H9 (cell line): ENCODE measurements at regions not wholly inside any gene's neighbourhood (a gene's known extent, or its start where the extent isn't known, plus 50 kb on each side); places are given as distances from the start of the nearest gene placed in this dataset.
"Not testable (repeated sequence)": the region's sequence is repeated elsewhere in the genome, so short reads cannot be mapped to it uniquely, and the experiment has no call there.

Experiments
- DNase-seq: peaks from one replicate; pipeline ENCODE4 v3.0.0-alpha.2; 2017
- H2AFZ ChIP-seq: one replicate; pipeline ENCODE4 v1.6.1; 2013; ENCODE audit warnings: mild to moderate bottlenecking, low read length, control low read depth, moderate library complexity
- H2AK5ac ChIP-seq: 2 replicates; pipeline ENCODE4 v1.6.1; 2013; ENCODE audit warnings: low read length, control low read depth, mixed read lengths; ENCODE audit not compliant: insufficient read length
- H2BK120ac ChIP-seq: one replicate; pipeline ENCODE4 v1.6.1; 2013; ENCODE audit warnings: low read depth, mild to moderate bottlenecking, low read length, control low read depth, inconsistent platforms; ENCODE audit not compliant: poor library complexity, severe bottlenecking
- H2BK12ac ChIP-seq: 2 replicates; pipeline ENCODE4 v1.6.1; 2013; ENCODE audit warnings: low read length, control low read depth, mixed read lengths, low read depth; ENCODE audit not compliant: insufficient read length
- H2BK15ac ChIP-seq: 2 replicates; pipeline ENCODE4 v1.6.1; 2013; ENCODE audit warnings: low read depth, low read length, control low read depth
- H2BK20ac ChIP-seq: one replicate; pipeline ENCODE4 v1.6.1; 2013; ENCODE audit warnings: low read depth, mild to moderate bottlenecking, low read length, control low read depth, inconsistent platforms; ENCODE audit not compliant: poor library complexity, severe bottlenecking
- H2BK5ac ChIP-seq: 2 replicates; pipeline ENCODE4 v1.6.1; 2013; ENCODE audit warnings: low read length, control low read depth, mixed read lengths; ENCODE audit not compliant: insufficient read length
- H3K14ac ChIP-seq: 2 replicates; pipeline ENCODE4 v1.6.1; 2013; ENCODE audit warnings: low read length, control low read depth; ENCODE audit not compliant: insufficient read depth
- H3K18ac ChIP-seq: 2 replicates; pipeline ENCODE4 v1.6.1; 2013; ENCODE audit warnings: low read depth, mild to moderate bottlenecking, mixed read lengths, low read length, control low read depth; ENCODE audit not compliant: insufficient read length
- H3K23ac ChIP-seq: 2 replicates; pipeline ENCODE4 v1.6.1; 2013; ENCODE audit warnings: low read length, control low read depth, mixed read lengths, low read depth; ENCODE audit not compliant: insufficient read length
- H3K23me2 ChIP-seq: 2 replicates; pipeline ENCODE4 v1.6.1; 2013; ENCODE audit warnings: low read depth, mild to moderate bottlenecking, mixed read lengths, low read length, control low read depth; ENCODE audit not compliant: insufficient read length, poor library complexity, severe bottlenecking
- H3K27ac ChIP-seq: 2 replicates; pipeline ENCODE4 v1.5.1; 2013; ENCODE audit warnings: low read length, control low read depth, mixed read lengths, low read depth; ENCODE audit not compliant: insufficient read length
- H3K27me3 ChIP-seq: 2 replicates; pipeline ENCODE4 v1.6.1; 2013; ENCODE audit warnings: low read length, control low read depth, inconsistent platforms; ENCODE audit not compliant: insufficient read depth
- H3K4ac ChIP-seq: 2 replicates; pipeline ENCODE4 v1.6.1; 2013; ENCODE audit warnings: low read depth, mild to moderate bottlenecking, control low read depth, inconsistent platforms, low read length, moderate library complexity
- H3K4me1 ChIP-seq: 2 replicates; pipeline ENCODE4 v1.6.1; 2013; ENCODE audit warnings: low read length, control low read depth, inconsistent platforms; ENCODE audit not compliant: insufficient read depth
- H3K4me2 ChIP-seq: 2 replicates; pipeline ENCODE4 v1.6.1; 2013; ENCODE audit warnings: low read length, control low read depth, mixed read lengths; ENCODE audit not compliant: insufficient read length, insufficient read depth
- H3K56ac ChIP-seq: 2 replicates; pipeline ENCODE4 v1.6.1; 2013; ENCODE audit warnings: low read depth, mild to moderate bottlenecking, mixed read lengths, low read length, control low read depth; ENCODE audit not compliant: insufficient read length
- H3K79me1 ChIP-seq: 2 replicates; pipeline ENCODE4 v1.6.1; 2013; ENCODE audit warnings: low read depth, mild to moderate bottlenecking, moderate library complexity, low read length, control low read depth, inconsistent platforms; ENCODE audit not compliant: insufficient read depth, poor library complexity, severe bottlenecking
- H3K79me2 ChIP-seq: 2 replicates; pipeline ENCODE4 v1.6.1; 2013; ENCODE audit warnings: low read length, control low read depth, inconsistent platforms; ENCODE audit not compliant: insufficient read depth
- H3K9ac ChIP-seq: 2 replicates; pipeline ENCODE4 v1.6.1; 2013; ENCODE audit warnings: low read length, control low read depth, mixed read lengths; ENCODE audit not compliant: insufficient read length; ENCODE audit errors: extremely low read depth
- H3K9me3 ChIP-seq: one replicate; pipeline ENCODE4 v1.6.1; 2013; ENCODE audit warnings: low read depth, low read length, inconsistent platforms; ENCODE audit not compliant: control insufficient read depth
- H3T11ph ChIP-seq: one replicate; pipeline ENCODE4 v1.6.1; 2013; ENCODE audit warnings: mild to moderate bottlenecking, low read length, control low read depth, inconsistent platforms
- H4K20me1 ChIP-seq: one replicate; pipeline ENCODE4 v1.6.1; 2013; ENCODE audit not compliant: control insufficient read depth, insufficient read length, insufficient read depth
- H4K5ac ChIP-seq: 2 replicates; pipeline ENCODE4 v1.6.1; 2013; ENCODE audit warnings: low read depth, mild to moderate bottlenecking, mixed read lengths, low read length, control low read depth; ENCODE audit not compliant: insufficient read length
- H4K8ac ChIP-seq: replicated peaks from 2 replicates; pipeline ENCODE4 v1.6.1; 2013; ENCODE audit warnings: low read length, control low read depth, mixed read lengths, low read depth; ENCODE audit not compliant: insufficient read length
- H4K91ac ChIP-seq: 2 replicates; pipeline ENCODE4 v1.6.1; 2013; ENCODE audit warnings: low read depth, mild to moderate bottlenecking, moderate library complexity, mixed read lengths, low read length, control low read depth; ENCODE audit not compliant: insufficient read length
- H3K27ac Mint-ChIP-seq, 3 experiments: 2 replicates in 2 of 3; 3 replicates in 1 of 3; pipeline ENCODE4 v1.8.0; 2020 to 2021; ENCODE audit warnings: mixed read lengths in 3 of 3, mild to moderate bottlenecking in 1 of 3, moderate library complexity in 1 of 3
- H3K27me3 Mint-ChIP-seq: 2 replicates; pipeline ENCODE4 v1.8.0; 2021; ENCODE audit warnings: low read depth, mild to moderate bottlenecking, moderate library complexity, mixed read lengths
- H3K36me3 Mint-ChIP-seq, 3 experiments: 2 replicates in 2 of 3; 3 replicates in 1 of 3; pipeline ENCODE4 v1.8.0; 2020 to 2021; ENCODE audit warnings: low read depth in 3 of 3, mixed read lengths in 3 of 3; ENCODE audit not compliant: insufficient read depth in 1 of 3
- H3K4me1 Mint-ChIP-seq, 2 experiments: 2 replicates each; pipeline ENCODE4 v1.8.0; 2020; ENCODE audit warnings: mixed read lengths in 2 of 2
- H3K4me3 Mint-ChIP-seq, 2 experiments: 2 replicates in 1 of 2; 3 replicates in 1 of 2; pipeline ENCODE4 v1.8.0; 2020 to 2021; ENCODE audit warnings: mild to moderate bottlenecking in 2 of 2, mixed read lengths in 2 of 2, moderate library complexity in 1 of 2
- H3K9me3 Mint-ChIP-seq, 2 experiments: 2 replicates in 1 of 2; 3 replicates in 1 of 2; pipeline ENCODE4 v1.8.0; 2020; ENCODE audit warnings: mild to moderate bottlenecking in 2 of 2, mixed read lengths in 2 of 2, moderate library complexity in 1 of 2
- WGBS: extraction: QIAGEN DNeasy Blood & Tissue Kit; methylation state at CpG from one replicate; pipeline ENCODE4 v1.1.7; 2013; ENCODE audit warnings: missing lambda C conversion rate, low lambda C conversion rate, mixed read lengths; ENCODE audit not compliant: insufficient read length; ENCODE audit errors: extremely low coverage; 5-methylcytosine and 5-hydroxymethylcytosine counted together

DNA sequence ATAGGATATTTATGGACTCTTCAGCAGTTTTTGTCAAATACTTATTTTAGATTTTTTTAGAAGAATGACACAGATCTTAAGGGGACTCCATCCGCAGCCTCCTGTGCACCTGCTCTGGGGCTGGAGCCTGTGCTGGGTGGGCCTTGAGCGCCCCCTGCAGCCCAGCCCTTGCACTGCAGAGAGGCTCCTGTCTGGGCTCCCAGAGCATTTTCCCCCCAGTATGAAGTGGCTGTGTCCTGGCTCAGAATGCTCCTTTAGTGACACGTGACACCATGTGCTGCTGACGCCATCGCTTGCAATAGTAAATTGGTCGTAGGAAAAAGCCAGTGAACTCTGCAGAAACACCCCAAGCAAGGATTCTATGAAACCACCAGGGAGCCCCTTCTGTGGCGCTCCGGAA is 479.7 kb downstream of the TMEM121 start:
- not testable (repeated sequence) for H3K27me3 Mint-ChIP-seq, H3K18ac ChIP-seq, H4K5ac ChIP-seq

DNA sequence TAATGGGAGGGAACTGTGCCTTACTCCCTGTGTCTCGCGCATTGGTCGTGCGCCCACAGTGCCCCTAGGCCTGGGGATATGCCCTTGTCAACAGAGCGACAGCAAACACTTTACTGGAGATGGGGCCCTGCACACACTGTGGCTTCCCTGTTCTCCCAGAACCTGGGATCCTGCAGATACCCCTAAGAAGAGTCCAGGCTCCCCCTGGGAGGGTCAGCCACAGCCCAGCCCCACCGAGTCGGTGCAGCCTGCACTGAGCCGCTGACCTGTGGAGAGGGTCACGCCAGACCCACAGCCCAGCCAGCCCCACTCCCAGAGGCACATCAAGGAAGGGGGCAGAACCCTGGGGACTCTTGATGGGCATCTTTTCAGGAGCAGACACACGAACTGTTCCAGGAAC is 480.3 kb downstream of the TMEM121 start:
- H2BK5ac ChIP-seq, H2BK120ac ChIP-seq: not testable (repeated sequence)

More for the DNA sequence above, 479.7 kb downstream of the TMEM121 start:
- not testable (repeated sequence) for H2BK120ac ChIP-seq, H2BK15ac ChIP-seq, H3K4me1 ChIP-seq, H3T11ph ChIP-seq, H3K23me2 ChIP-seq, H3K79me2 ChIP-seq, H4K20me1 ChIP-seq, H4K8ac ChIP-seq, H3K56ac ChIP-seq, H2BK20ac ChIP-seq, H3K14ac ChIP-seq, H2AK5ac ChIP-seq, H2AFZ ChIP-seq, H2BK5ac ChIP-seq, H3K4ac ChIP-seq, H3K23ac ChIP-seq, DNase-seq, H3K27me3 ChIP-seq, H3K9ac ChIP-seq, H4K91ac ChIP-seq, H3K79me1 ChIP-seq, H2BK12ac ChIP-seq, H3K27ac ChIP-seq, H3K4me1 Mint-ChIP-seq, H3K4me3 Mint-ChIP-seq, H3K4me2 ChIP-seq, H3K27ac Mint-ChIP-seq
- WGBS, result no CpG with 5 or more reads among the region's 8 CpGs
- H3K9me3 ChIP-seq, result peaks cover 66% of the 10 kb centered on the region
- Mint-ChIP-seq H3K9me3 (peaks cover 86 to 90% of the 10 kb centered on the region in 2 experiments), H3K36me3 (peaks cover 13 to 28% (median 20%) of the 10 kb centered on the region in 3 experiments)

More for the DNA sequence above, 480.3 kb downstream of the TMEM121 start:
- not testable (repeated sequence) for H4K5ac ChIP-seq, H3K4me3 Mint-ChIP-seq, H3K9ac ChIP-seq, DNase-seq, H3K27me3 ChIP-seq, H3K14ac ChIP-seq, H2AK5ac ChIP-seq, H3K27ac ChIP-seq, H3K23ac ChIP-seq, H3K23me2 ChIP-seq, H3K79me2 ChIP-seq, H3K4ac ChIP-seq, H3K27me3 Mint-ChIP-seq, H4K91ac ChIP-seq, H3K4me1 Mint-ChIP-seq, H2BK12ac ChIP-seq, H3K18ac ChIP-seq, H3T11ph ChIP-seq, H4K20me1 ChIP-seq, H3K27ac Mint-ChIP-seq, H2AFZ ChIP-seq, H3K4me2 ChIP-seq, H2BK15ac ChIP-seq, H2BK20ac ChIP-seq, H4K8ac ChIP-seq, H3K4me1 ChIP-seq, H3K56ac ChIP-seq, H3K79me1 ChIP-seq
- H3K9me3 ChIP-seq, result peaks cover 67% of the 10 kb centered on the region
- H3K9me3 Mint-ChIP-seq, result peaks cover 86 to 91% of the 10 kb centered on the region in 2 experiments
- WGBS, result no CpG with 5 or more reads among the region's 10 CpGs
- H3K36me3 Mint-ChIP-seq, result peaks cover 11 to 25% (median 17%) of the 10 kb centered on the region in 3 experiments
